NCI-H1436 treated with DMSO at 0.1 percent for 48 hours (cell line): ENCODE measurements at regions not wholly inside any gene's neighbourhood (a gene's known extent, or its start where the extent isn't known, plus 50 kb on each side); places are given as distances from the start of the nearest gene placed in this dataset.

Experiments
- DNase-seq: peaks from one replicate; lab custom pipeline; 2025; lab: John Stamatoyannopoulos, UW

DNA sequence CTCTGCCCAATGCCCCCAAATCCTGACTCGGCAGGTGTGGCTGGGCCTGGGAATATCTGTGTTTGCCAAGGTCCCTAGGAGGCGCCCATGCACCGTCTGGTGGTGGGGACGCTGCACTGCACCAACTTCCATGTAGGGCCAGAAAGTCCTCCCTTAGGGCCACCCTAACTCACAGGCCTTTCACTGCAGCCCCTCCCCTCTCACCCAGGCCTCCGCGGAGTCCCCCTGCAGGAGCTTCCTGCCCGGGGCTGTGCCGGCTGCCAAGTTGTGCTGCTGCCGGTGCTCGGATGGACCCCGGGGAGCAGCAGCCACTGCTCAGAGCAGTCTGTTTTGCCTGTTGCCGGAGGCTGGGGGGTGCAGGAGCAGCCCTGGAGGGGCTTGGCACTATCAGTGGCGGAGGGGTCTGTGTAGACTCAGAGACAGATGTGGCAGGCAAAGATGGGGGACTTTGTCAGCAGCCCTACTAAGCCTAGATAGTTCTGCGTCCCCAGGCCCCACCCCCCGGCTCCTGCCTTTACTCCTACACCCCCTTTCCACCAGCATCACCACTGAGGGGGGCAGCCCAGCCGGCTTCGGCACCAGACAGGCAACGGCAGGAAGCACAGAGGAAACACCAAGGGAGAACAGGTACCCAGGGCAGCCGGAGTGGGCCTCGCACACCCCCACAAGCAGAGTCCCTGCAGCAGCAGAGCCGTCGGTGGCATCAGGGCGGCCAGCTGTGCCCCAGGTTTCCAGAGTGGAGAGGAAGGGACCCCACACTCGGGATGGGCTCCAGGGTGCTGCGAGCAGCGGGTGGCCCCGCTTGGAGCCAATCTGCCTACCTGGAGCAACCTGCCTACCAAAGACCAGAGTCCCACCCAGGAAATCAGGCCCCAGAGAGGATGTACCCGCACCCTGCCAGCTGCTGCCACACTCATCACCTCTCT, 124.3 kb downstream of the TRIM29 start:
- DNase-seq: no peak

DNA sequence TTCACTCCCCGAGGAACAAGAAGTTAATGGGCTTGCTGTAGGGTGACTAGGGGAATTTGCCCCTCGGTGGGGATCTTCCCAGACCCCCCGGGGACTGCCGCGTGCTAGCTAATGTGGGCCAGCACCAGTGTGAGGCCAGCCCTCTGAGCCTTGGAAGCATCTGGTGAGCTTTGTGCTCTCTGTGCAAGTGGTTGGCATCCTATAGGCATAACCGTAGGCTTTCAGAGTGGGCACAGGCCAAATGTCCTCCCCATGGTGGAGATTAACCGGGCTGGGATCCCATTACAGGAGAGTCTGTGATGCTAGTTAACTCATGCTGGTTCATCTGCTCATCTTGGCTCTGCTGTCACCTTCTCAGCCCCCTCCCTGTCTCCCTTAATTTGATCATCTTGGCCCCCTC, 125.7 kb downstream of the TRIM29 start:
- DNase-seq: no peak

DNA sequence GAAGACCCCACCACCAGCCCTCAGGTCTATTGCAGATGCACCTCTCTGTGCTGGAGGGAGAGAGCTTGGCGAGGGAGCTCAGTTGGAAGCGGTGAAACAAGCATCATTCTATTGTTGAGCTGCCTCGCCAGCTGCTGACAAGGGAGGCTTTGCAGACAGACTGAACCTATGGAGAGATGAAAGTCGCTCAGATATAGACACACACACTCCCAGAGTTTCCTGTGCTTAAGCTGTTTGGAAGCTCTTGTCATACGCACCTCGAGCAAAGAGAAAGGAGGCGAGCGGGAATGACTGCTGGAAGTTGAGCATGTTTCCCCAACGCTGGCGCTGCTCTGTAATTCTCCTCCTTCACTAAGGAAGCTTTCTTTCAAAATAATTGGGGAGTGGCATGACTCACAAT, 126.1 kb downstream of the TRIM29 start:
- DNase-seq: no peak

DNA sequence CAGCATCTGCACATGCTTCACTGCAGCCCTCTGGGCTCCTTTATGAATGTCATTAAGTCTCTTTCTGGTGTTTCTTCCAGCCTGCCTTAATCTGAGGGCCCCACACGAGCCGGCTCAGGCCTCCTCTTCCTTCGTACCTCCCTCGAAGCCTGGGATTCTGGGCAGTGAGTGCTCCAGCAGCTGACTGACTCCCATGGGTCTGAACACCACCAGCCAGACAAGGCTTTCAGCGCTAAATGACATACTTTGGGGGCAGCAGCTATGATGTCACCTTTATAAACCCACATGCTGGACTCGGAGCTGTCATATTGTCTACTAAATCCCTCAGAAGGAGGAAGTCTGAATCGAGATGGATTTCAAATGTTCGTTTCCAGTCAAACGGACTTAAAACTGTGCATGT, 127.1 kb downstream of the TRIM29 start:
- no peak for DNase-seq

DNA sequence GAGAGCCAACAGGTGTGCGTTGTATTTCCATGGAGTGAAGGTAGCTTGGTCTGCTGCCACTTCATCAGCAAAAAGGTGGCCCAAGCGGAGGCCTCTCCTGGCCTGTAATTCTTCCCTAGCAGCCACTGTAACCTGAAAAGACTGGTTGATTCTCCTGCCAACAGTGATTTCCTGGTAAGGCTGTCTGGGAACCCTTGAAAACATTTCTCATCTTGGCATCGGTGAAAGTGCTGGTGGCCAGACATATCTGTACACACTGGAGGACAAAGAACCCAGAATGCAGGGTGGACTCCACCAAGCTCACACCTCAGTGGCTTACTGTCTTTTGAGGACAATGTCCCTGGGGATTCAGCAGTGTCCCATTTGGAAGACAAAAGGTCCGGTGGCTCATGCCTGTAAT, 128.0 kb downstream of the TRIM29 start:
- DNase-seq: no peak

DNA sequence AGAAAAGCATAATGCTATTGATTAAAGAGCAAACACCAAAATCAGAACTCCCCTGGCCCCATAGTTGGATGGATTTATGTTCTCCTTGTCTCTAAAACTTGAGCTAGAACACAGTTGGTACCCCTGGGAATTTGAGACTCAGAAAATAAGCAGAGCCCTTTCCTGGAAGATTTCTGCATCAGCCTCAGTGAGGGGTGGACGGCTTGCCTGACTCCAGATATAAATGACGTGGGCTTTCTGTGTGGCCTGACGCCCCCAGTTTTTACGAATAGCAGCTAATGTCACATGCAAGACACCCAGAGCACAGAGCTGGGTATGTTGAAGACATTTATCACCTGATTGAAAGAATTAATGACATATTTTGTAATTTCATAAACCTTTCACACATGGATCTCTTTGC, 130.8 kb downstream of the TRIM29 start:
- DNase-seq: no peak

DNA sequence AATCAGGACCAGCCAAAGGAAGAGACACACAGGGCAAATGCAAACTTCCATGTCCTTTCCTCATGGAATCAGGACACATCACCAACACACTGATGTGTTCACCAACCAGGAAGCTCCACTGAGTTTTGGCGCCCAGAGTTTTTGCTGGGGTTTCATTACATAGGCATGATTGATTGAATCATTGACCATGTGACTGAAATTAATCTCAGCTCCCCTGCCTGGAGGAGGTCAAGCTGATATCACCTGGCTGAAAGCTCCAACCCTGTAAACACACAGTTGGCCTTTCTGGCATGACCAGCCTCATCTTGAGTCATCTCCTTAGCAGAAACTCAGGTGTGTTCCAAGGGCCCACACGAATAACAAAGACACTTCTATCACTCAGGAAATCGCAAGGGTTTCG, 133.2 kb downstream of the TRIM29 start:
- no peak for DNase-seq

DNA sequence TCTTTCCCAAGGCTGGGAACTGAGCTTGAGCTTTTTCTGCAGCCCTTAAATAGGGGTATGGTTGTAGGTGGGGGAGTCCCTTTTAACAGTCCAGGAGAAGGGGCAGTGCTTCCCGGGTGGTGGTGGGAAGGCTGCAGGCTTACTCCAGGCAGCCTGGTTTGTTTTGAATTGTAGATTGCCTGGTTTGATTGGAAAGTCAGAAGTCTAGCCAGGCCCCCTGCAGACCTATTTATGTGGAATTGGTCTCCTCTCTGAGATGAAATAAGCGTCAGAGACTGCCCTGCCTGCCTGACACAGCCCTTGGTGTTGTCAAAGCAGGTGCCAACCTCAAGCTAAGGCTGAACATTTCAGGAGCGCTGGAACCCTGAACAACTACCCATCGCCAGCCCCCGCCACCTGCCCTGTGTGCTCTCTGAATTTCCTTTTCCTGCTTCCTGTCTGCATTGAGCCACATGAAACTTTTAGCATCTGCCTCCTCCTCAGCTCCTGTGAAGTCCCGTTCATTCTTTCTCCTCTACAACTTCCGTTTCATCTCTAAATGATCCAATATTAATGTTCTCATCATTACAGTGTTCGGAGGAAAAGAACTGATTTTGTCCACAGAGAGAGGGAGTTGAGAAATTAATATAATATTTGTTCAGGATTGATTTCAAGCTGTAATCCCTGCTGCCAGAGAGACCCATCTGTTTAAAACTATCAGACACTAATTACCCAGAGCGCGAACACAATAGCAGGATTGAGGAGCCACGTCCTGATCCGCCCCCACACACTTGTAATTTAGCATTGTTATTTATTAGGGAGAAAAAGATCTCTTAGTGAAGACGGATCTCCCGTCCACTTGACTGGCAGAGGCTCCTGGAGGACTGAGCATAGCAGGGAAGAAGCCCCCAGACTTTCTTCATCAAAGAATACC, 136.5 kb downstream of the TRIM29 start:
- DNase-seq: no peak

DNA sequence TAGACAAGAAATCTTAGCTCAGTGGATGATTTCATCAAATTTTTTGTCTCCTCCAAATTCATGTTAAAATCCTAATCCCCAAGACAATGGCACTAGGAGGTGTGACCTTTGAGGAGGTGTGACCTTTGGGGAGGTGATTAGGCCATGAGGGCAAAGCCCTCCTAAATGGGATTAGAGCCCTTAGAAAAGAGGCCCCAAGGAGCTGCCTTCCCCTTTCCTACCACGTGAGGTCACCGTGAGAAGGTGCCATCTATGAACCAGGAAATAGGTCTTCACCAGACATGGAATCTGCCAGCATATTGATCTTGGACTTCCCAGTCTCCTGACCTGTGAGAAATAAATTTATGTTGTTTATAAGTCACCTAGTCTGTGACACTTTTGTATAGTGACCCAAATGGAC, 138.7 kb downstream of the TRIM29 start:
- no peak for DNase-seq

DNA sequence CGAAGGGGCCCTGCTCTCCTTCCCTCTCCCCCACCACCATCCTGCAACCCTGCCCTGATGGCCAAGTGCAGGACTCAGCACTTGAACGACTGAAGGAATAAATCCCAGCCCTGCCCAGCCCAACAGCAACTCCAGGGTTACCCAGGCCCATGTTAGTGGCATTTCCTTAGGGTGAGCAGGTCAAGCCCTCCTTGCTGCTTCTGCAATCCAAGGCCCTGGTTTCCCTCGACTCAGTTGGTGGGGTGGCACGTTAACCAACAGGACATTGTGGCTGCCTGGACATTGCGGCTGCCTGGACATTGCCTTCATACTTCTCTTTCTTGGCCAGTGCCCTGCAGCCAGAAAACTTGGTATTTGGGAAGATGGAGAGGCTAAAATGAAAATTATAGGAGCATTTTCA, 141.4 kb downstream of the TRIM29 start:
- no peak for DNase-seq

DNA sequence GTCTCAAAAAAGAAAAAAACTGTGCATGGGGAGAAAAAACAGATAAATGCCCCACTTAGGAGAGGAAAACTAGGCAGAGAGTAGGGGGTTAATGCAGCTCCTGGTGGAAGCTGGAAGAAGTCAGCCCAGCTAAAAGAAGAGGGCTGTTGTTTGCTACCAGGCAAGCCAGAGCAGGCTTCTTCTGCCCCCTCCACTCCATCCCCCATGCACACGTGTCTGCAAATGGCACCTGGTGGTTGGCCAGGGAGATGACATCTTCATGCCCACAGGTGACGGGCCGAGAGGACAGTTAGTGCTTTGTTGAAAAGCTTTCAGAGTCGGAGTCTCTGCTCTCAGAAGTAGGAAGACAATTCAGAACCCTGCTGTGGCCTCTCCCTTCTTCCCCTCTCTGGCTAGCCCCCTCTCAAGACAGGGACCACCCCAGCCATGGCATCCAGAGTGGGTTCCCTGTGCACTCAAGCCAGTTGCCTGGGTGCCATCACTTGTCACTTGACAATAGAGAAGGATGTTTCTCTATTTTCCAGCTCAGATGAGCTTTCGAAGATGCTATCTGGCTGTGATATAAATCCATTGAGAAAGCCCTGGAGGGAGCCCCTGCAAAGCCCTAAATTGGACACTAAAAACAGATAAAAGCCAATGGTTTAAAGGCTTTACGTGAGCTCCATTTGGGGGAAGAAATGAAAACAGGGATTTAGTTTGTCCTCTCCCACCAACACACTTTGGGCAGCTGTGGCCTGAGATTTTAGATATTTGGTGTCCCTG, 142.0 kb downstream of the TRIM29 start:
- DNase-seq: no peak

DNA sequence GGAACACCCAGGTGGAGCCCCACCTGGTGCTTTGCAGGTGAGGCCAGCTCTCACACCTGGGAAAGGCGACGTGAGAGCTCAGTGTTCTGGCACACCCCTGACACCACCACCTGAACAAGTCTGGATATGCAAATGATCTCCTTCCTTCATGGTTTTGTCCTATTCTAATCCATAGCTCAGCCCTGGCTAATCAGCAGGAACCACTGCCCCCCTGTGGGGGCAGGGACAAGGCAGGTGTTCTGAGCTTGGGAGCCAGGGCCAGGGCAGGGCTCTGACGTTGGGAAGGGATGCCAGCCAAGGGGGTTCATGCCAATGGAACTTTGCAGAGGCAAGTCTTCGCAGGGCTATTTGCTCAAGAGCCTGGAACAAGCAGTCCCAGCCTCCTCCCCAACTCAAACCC, 144.2 kb downstream of the TRIM29 start:
- DNase-seq: no peak

DNA sequence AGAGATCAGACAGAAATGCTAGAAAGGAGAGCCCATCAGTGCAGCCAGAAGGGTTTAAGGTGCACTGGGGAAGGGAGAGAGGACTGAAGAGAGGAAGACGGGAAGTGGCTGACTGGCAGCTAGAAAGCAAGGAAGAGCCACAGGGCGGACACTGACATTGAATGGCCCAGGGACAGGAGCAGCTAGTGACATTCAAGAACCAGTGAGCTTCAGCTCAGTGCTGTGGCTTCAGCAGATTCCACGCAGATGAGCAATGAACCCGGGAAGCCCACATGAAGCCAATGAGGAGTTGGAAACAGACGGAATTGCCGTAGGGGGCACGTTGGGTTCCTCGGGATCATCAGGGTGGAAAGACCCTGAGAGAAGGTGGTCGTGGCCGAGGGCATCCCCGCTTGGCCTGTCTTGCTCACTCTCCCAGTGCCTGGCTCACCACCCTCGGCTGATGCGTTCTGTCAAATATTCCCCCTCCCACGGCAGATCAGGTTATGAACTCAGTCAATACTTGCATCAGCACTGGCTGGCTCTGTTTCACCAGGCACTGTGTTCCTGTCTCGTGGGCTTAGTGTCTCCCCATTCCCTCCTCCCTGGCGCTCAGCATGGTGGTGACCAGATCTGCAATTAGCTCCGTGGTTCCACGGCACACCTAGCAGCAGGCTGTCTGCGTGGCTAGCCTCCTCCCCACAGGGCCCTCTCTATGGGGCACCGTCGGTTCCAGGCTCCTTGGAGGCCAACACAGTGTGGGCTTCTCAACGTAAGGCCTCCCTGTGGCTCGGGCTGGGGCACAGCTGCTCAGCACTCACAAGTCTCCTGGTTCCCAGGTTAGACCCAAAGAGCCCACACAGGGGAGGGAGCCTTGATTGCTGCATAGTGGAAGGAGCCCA, 145.5 kb downstream of the TRIM29 start:
- DNase-seq: no peak

DNA sequence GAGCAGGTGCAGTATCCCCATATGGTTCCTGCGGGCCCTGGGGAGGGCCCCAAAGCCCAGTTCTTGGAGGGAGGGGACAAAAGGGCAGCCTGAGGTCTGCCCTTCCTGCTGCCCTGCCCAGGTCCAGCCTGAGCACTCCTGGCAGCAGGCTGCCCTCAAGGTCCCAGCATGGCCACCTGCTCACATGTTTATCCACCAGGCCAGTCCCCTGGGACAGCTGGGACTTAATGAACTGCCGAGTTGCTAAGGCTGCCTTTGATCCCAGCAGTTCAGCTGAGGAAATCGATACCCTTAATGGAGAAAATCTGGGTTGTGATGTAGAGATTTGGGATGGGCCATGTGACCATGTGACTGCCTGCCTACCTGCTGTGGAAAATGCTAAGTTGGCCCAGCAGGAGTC, 146.2 kb downstream of the TRIM29 start:
- no peak for DNase-seq

DNA sequence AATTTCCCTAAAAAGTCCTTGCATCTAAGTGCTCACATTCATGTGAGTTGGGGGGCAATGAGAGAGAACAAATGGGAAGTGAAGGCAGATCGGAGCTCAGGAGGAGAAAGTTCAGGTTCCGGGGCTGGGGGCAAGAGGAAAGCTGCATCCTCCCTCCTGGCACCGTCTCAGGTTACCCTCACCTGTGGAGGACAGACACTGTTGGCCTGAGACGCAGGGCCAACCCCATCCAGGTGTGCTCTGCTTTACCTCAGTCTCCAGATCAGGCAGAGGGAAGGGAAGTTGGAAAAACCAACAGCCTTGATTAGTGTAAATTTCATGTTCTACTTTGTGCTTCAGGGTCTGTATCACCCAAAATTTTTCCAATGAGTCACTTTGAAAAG, 146.9 kb downstream of the TRIM29 start:
- DNase-seq: no peak

DNA sequence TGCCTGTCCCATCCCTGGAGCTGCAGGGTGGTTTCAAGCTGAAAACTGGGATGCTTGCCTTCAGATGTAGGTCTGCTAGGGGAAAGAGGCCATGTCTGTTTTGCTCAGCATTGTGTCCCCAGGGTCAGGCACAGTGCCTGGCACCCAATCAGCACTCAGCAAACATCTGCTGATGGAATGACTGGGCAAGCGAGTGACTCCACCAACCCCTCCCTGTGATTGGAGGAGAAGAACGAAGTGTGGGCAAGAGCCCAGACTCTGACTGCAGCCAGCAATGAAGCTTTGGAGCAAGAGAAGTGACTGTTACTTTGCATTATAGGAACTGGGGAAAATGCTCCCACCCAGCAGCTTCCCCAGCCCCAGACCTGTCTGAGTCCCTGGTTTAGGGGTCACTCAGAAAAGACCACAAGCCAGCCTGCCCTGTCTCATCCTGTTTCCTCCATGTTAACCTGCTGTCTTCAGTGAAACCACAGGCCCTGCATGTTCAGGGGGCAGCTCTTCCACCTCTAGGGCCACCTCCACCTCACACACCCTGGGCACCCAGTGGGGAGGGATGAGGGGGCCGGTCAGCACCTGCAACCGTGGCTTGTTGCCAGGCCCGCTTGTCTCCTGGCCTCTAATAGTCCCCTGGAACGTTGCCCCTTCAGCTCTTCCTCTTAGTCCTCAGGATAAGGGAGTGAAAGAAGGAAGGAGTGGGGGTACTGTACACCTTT, 147.4 kb downstream of the TRIM29 start:
- DNase-seq: no peak

DNA sequence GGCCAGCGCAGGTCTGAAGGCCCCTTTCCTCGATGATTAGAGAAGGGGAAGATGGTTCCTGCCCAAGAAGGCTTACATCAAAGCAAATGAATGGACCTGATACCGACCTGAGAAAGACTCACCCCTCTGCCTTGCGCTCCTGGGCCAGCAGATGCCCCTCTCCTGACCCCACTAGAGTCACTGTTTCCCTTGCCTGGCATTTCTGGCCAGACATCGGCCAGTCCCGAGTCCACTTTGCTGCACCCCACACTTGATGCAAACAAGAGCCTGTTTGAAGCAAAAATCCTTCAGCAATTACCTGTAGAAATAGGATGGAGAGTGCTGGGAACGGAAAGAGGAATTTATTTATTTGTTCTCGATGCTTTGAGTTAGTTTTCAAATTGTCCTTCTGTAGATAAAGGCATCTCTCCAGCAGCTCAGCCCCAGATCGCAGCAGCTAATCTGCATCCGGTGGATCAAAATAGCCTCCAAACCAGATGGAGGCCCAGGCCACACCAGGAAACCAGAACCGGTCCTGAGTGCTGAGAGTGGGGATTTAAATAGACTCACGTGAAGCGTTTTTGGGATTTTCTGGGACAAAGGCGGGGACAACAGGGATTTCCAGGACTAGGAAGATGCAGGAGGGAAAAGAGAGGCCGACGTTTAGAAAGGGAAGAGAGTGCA, 148.6 kb downstream of the TRIM29 start:
- no peak for DNase-seq

DNA sequence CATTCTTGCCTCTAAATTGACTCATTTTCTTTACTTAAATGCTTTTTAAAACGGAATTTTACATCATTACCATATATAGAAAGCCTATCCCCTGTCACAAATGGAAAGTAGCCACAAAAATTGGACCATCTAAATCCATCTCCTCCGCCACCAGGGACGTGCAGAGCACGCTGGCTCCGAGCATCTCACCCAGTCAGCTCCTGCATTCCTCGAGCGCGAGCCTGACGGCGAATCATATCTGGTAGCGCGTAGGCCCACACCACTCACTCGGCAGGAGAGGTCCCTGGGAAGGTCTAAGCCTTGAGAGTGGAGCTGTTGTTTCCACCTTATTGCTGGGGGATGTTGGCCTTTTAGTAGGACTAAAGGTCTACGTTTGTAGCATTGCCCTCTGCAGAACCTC, 152.4 kb downstream of the TRIM29 start:
- no peak for DNase-seq

DNA sequence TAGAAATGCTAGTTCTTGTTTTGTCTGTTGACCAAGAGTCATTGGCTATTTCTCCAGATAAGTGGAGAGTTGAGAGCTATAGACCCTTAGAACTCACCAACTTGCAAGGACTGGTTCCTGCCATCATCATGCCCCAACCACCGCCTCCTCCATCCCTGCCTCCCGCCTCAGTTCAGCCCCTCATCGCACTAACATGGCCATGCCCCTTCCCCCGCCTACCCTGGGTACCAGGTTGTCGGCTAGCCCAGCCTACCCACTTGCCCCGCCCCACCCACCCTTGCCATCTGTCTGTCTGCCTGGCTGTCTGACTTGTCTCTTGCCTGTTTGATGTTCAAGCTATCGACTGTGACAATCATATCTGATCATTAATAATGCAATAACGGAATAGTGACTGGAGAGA, 154.1 kb downstream of the TRIM29 start:
- no peak for DNase-seq

DNA sequence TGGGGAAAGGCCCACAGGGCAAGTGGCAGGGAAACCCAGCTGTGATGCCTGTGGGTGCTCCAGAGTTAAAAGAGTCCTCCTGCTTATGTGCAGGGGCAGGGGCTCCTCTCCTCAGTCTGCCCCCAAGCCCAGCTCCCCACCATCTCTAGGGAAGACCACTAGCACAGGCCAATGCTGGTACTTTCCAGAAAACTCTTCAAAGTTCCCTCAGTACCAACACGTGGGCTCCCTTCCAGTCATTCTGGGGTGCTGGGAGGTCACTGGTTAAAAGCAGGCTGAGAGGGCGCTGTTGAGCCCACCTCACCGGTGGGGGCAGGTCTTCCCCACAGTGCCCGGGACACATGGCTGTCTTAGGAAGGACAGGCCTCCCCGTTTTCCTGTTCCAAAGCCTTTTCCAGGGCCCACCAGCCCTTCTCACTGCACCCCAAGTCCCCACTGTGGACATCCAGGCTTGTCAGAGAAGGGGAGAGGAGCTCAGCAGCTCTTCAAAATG, 154.6 kb downstream of the TRIM29 start:
- DNase-seq: no peak
